Activated CD8-positive, alpha-beta T cell treated with anti-CD3 and anti-CD28 coated beads for 36 hours (primary cell): ENCODE measurements at regions not wholly inside any gene's neighbourhood (a gene's known extent, or its start where the extent isn't known, plus 50 kb on each side); places are given as distances from the start of the nearest gene placed in this dataset.
"Not testable (repeated sequence)": the region's sequence is repeated elsewhere in the genome, so short reads cannot be mapped to it uniquely, and the experiment has no call there.

Source experiments
- ATAC-seq: fragments of 200-7000 bp; cut with Tn5 transposase; one replicate; pipeline ENCODE4 v1.10.0; 2021; ENCODE audit warnings: mild to moderate bottlenecking, moderate library complexity
- CTCF ChIA-PET: fragments of 350-600 bp; sonication (Branson Sonifier 250); formaldehyde crosslinking; loops from one replicate; lab custom pipeline; 2021; ENCODE audit warnings: antibody characterized with exemption; lab: Charles Lee
- POLR2A ChIA-PET: fragments of 350-600 bp; sonication (Branson Sonifier 250); formaldehyde crosslinking; loops from one replicate; lab custom pipeline; 2021; ENCODE audit warnings: antibody characterized with exemption; lab: Charles Lee
- DNase-seq: peaks from one replicate; pipeline ENCODE4 v3.0.0-alpha.2; 2020
- H3K27ac Mint-ChIP-seq: one replicate; pipeline ENCODE4 v1.8.0; 2021; ENCODE audit warnings: mild to moderate bottlenecking, mixed read lengths
- H3K27me3 Mint-ChIP-seq: one replicate; pipeline ENCODE4 v1.8.0; 2021; ENCODE audit warnings: mixed read lengths
- H3K36me3 Mint-ChIP-seq: one replicate; pipeline ENCODE4 v1.8.0; 2021; ENCODE audit warnings: low read depth, mixed read lengths
- H3K4me1 Mint-ChIP-seq: one replicate; pipeline ENCODE4 v1.8.0; 2021; ENCODE audit warnings: low read depth, mixed read lengths
- H3K4me3 Mint-ChIP-seq: one replicate; pipeline ENCODE4 v1.8.0; 2021; ENCODE audit warnings: mild to moderate bottlenecking, moderate library complexity, mixed read lengths
- H3K9me3 Mint-ChIP-seq: one replicate; pipeline ENCODE4 v1.8.0; 2021; ENCODE audit warnings: mixed read lengths
- intact Hi-C: fragments of 100-400 bp; cut with micrococcal nuclease; formaldehyde crosslinking; loops from one replicate; pipeline ENCODE4 v1.10.0; 2022
- TF ChIP-seq, protein P1 (sequence below): fragments of 200-600 bp; IDR thresholded peaks from one replicate; pipeline ENCODE4 v1.8.0; 2022; ENCODE audit warnings: antibody characterized with exemption, mild to moderate bottlenecking

DNA sequence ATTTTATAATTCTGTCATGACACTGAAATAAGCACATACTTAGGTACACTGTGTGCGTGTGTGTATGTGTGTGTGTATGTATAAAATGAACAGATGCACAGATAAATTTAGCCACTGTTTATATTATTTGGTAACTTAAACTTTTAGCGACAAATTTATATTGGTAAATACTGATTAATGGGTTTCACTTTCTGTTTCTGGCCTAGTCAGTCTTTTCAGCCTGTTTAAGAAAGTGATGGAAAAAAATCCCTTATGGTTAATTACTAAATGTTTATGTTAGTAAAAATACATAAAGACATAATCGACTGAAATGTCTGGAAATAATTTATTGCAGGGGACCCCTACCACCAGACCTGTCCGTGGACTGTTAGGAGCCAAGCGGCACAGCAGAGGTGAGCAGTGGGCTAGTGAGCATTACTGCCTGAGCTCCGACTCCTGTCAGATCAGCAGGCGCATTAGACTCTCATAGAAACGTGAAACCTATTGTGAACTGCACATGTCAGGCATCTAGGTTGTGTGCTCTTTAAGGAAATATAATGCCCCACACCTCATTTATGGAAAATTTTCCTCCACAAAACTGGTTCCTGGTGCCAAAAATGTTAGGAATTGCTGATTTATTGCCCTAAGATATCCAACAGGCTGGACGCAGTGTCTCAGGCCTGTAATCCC lies 717.4 kb downstream of the SI start:
- H3K36me3 Mint-ChIP-seq: no peaks in the 10 kb centered on the region
- H3K4me3 Mint-ChIP-seq: no peak overlapping the region
- ATAC-seq (no peak), DNase-seq (no peak)
- TF ChIP-seq, protein P1, sequence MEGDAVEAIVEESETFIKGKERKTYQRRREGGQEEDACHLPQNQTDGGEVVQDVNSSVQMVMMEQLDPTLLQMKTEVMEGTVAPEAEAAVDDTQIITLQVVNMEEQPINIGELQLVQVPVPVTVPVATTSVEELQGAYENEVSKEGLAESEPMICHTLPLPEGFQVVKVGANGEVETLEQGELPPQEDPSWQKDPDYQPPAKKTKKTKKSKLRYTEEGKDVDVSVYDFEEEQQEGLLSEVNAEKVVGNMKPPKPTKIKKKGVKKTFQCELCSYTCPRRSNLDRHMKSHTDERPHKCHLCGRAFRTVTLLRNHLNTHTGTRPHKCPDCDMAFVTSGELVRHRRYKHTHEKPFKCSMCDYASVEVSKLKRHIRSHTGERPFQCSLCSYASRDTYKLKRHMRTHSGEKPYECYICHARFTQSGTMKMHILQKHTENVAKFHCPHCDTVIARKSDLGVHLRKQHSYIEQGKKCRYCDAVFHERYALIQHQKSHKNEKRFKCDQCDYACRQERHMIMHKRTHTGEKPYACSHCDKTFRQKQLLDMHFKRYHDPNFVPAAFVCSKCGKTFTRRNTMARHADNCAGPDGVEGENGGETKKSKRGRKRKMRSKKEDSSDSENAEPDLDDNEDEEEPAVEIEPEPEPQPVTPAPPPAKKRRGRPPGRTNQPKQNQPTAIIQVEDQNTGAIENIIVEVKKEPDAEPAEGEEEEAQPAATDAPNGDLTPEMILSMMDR: no peak
- no peaks in the 10 kb centered on the region for H3K4me1 Mint-ChIP-seq
- H3K27ac Mint-ChIP-seq: no peak overlapping the region
- ChIA-PET CTCF (no interaction called here), POLR2A (no interaction called here)
- H3K9me3 Mint-ChIP-seq: peaks cover 3% of the 10 kb centered on the region
- no peaks in the 10 kb centered on the region for H3K27me3 Mint-ChIP-seq
- intact Hi-C loops: no loop called here

- ChIA-PET CTCF (no interaction called here), POLR2A (no interaction called here)
- Mint-ChIP-seq H3K4me1 (no peaks in the 10 kb centered on the region), H3K4me3 (no peak overlapping the region), H3K9me3 (peaks cover 3% of the 10 kb centered on the region), H3K36me3 (no peaks in the 10 kb centered on the region), H3K27ac (no peak overlapping the region), H3K27me3 (no peaks in the 10 kb centered on the region)
- intact Hi-C loops: no loop called here
- TF ChIP-seq, protein P1: no peak
- ATAC-seq (no peak), DNase-seq (no peak)
Measured at GRCh38 chr3:164360078-164360578, 718.2 kb downstream of the SI start.

GRCh38 chr3:164352991-164353390 lies 725.3 kb downstream of the SI start:
- CTCF ChIA-PET: no interaction called here
- H3K4me3 Mint-ChIP-seq: no peak overlapping the region
- no peaks in the 10 kb centered on the region for H3K27me3 Mint-ChIP-seq
- no peaks in the 10 kb centered on the region for H3K4me1 Mint-ChIP-seq
- H3K27ac Mint-ChIP-seq: no peak overlapping the region
- no peak for ATAC-seq
- H3K36me3 Mint-ChIP-seq: no peaks in the 10 kb centered on the region
- no peak for DNase-seq
- TF ChIP-seq, protein P1: no peak
- POLR2A ChIA-PET: no interaction called here
- no peaks in the 10 kb centered on the region for H3K9me3 Mint-ChIP-seq
- intact Hi-C loops: no loop called here

- DNase-seq (no peak), ATAC-seq (no peak)
- intact Hi-C loops: no loop called here
- ChIA-PET CTCF (no interaction called here), POLR2A (no interaction called here)
- Mint-ChIP-seq H3K9me3 (peaks cover 3% of the 10 kb centered on the region), H3K27me3 (no peaks in the 10 kb centered on the region), H3K4me1 (no peaks in the 10 kb centered on the region), H3K4me3 (no peak overlapping the region), H3K27ac (no peak overlapping the region), H3K36me3 (no peaks in the 10 kb centered on the region)
- TF ChIP-seq, protein P1: no peak
Measured at GRCh38 chr3:164351131-164351530, 727.2 kb downstream of the SI start.

DNA sequence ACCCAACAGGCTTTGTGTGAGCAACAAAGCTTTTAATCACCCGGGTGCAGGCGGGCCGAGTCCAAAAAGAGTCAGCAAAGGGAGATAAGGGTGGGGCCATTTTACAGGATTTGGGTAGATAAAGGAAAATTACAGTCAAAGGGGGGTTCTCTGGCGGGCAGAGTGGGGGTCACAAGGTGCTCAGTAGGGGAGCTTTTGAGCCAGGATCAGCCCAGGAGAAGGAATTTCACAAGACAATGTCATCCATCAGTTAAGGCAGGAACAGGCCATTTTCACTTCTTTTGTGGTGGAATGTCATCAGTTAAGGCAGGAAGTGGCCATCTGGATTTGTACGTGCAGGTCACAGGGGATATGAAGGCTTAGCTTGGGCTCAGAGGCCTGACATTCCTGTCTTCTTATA lies 736.1 kb downstream of the SI start:
- H3K4me3 Mint-ChIP-seq, POLR2A ChIA-PET, H3K36me3 Mint-ChIP-seq, CTCF ChIA-PET, intact Hi-C loops, H3K27me3 Mint-ChIP-seq, H3K4me1 Mint-ChIP-seq, H3K27ac Mint-ChIP-seq, DNase-seq, ATAC-seq: not testable (repeated sequence)
- peaks cover 14% of the 10 kb centered on the region for H3K9me3 Mint-ChIP-seq
